ENCODE measurements at regions not wholly inside any gene's neighbourhood (a gene's known extent, or its start where the extent isn't known, plus 50 kb on each side); places are given as distances from the start of the nearest gene placed in this dataset.
A peak's percentile ranks its signal among the peaks of the same experiment; 100 is the strongest.

DNA sequence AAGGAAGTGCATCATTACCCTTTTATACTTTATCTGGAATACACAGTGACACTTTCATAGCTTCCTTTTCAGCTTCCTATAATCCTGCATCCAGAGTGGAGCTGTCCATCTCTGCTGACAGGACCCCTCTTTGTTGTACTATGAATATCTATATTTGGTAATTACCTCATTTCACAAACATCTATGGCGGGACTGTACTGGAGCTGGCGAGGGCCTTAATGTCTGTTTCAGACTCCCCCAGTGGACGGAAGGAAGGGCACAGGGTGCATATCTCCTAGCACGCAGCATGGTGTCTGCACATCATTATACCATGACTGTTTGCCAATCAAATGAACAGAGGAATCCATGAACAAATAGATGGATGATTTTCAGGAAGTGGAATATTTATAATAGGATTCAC is 142.3 kb downstream of the SOX11 start:
- no peak for DNase-seq
- intact Hi-C loops (cut with DNase I), result no loop called here

DNA sequence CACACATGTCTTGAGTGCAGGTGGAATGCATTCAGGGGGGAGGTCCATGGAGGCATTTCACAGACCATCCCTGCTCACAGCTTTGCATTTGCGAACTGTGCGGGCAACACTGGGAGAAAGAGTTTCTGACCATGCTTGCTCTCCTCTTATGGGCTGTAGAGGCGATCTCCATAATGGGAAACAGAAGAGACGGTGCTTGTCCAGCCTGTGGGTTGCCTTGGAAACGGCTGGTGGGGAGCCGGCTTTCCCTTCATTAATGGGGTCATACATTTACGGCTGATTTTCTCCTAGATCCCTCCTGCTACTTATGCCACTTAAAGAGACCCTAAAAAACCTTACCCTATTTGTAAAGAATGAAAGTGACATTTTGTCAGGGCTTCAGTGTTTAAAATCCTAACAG is 147.4 kb downstream of the SOX11 start:
- DNase-seq, result peak in 1 of 42 donors; percentile 1
- intact Hi-C loops (cut with DNase I), result no loop called here

DNA sequence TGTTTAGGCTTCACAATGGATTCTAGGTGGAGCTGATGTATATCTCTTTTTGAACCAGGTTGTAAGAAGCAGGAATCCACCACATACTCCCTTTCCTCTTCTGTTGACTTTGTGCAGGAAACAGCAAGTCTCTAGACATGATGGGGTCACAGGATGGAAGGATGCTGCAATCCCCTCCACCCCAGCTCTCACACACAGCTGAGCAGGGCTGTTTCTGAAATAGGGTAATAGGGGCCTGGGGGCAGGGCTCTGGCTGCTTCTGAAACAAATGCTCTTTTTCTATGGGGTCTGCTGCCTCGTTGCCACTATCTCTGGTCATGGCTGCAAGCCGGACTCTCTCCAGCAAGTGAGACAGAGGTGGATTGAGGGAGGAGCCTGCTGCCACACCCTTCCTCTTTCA is 148.9 kb downstream of the SOX11 start:
- intact Hi-C loops (cut with DNase I), result no loop called here
- DNase-seq, result no peak

DNA sequence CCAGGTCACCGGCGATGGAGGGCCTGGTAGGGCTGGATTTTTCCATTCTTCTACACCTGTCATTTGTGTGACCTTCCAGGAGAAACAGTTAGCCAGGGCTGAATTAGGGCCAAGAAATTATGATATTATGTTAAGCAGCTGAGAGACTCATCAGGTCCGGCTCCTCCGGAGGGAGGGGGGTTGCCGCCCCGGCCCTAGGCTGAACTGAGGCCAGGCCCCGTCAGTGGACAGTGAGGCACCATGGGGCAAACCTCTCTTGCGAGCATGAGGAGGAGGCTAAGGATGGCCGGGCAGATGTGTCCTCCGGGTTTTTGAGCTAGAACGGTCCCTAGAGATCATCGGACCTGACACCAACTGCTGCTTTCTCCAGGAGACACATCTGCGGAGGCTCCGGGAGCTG is 150.1 kb downstream of the SOX11 start:
- intact Hi-C loops (cut with DNase I), result no loop called here
- no peak for DNase-seq

DNA sequence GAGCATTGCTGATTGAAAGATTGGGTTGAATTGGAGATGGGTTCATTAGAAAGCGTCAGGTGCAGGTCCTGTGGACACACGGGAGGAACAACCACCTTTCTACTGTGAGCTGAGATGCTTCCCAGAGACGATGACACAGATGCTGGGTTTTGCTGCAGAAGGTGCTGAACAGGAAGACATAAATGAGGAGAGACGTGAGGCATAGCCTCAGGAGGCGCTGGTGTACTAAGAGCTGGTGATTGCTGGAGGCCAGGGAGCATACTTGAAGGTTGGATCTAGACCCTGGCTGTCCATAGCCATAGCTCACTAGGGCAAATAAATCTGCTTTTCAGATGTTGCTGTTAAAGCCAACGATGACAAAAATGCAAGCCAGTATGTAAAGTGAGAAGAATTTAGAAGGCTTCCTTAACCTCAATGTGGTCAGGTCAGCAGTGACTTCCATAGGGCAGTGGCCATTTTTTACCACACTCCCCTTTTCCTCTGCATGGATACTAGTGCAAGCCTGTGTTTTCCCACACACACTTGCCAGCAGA is 153.7 kb downstream of the SOX11 start:
- DNase-seq, result no peak
- intact Hi-C loops (cut with DNase I), result no loop called here

DNA sequence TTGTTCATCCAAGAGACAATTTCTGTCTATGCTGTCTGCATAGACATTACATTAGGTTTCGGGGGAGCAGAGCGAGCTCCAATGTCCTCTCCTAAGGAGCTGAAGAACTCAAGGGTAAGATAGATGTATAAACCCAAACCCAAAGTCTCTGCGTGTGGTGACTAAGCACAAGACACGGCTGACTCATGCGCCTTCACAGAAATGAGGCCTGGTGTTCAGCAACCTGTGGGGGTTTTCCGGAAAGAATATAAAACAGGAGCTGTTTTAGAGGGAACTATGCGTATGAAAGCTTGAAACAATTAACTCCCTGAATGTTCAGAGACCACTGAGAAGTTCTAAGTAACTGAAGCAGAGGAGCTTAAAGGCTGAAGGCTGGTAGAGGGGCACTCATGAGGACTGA is 154.7 kb downstream of the SOX11 start:
- no peak for DNase-seq
- intact Hi-C loops (cut with DNase I), result no loop called here

DNA sequence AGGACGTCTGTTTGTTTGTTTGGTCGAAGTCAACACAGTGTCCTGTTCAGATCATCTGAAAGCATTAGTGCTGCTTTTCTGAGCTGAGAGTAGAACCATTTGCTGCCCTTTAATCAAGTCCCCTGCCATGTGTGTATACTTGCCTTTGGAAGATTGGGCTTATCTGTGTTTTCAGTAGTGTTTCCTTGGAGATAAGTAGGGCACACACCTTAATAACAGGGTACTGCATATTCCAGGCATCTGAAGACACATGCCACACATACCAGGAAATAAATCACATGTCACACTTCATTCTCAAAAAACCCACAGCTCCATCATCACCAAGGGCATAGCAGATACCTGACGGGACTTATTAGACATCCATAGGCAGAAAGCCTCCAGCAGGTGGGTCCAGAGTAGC is 157.4 kb downstream of the SOX11 start:
- no peak for DNase-seq
- intact Hi-C loops (cut with DNase I), result no loop called here

DNA sequence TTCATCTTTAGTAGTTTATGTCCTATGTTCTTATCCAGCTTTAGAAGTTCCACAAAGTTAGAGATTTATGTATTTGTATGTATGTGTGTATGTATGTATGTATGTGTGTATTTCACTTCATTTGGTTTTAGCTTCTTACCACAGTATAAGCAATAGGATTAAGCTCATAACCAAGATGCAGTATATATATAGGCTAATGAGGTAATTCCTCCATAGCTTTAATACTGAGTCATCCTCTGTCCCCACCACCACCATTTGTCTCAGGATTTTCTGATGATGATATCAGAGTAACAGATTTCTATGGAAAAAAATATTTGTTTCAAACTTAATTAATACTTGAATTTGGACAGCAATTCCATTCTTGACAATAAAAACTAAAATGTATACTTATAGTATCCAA is 159.2 kb downstream of the SOX11 start:
- intact Hi-C loops (cut with DNase I), result no loop called here
- no peak for DNase-seq

DNA sequence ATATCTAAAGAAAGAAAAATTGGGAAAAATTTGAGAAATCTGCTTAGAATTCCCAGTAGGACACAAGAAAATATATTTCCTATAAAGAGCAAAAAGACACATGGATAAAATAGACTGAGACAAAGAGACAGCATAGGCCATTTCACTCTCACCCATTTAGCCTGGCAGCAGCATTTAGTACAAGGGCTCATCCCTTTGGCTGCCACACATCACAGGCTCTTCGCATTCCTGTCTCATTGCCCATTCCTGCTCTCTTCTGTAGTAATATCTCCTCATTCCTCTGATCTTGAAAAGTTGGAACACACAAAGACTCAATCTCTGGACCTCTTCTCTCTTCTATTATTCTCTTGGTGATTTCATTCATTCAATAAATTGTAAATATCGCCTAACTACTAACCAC is 162.6 kb downstream of the SOX11 start:
- DNase-seq, result no peak
- intact Hi-C loops (cut with DNase I), result no loop called here

DNA sequence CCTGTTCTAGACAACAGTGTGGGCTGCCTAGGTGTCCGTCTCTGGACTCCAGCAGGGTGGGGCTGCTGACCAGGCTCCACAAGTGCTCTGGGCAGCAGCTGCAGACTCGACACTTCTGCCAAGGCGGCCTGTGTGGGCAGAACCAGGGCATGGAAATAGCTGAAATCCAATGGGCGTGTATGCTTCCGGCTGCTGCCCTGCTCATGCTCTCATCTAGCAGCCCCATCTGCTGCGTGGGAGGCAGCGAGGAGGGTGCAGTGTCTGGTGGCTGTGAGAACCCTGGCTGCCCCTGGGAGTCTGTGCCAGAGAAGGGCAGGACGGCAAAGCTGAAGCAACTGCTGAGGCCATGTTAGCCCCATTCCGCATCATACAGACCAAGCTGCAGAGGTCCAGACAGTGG is 174.9 kb downstream of the SOX11 start:
- intact Hi-C loops (cut with DNase I), result no loop called here
- DNase-seq, result no peak

DNA sequence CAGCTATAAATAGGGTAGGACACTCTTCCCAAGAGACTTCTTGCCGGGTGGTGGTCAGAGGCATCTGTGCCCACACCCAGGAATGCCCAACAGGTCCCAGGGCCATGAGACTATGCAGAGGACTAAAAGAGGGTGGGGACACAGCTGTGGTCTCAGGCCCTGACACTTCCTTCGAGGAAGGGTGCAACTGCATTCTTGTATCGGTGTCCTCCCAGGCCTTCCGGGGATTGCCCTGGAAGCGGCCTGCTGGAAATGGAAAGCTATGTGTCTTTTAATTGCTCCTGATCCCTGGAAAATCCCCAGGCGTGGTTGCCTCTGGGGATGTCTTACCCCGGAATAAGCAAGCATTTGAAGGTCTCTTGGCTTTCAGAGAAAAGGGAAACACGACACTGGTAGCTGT is 176.7 kb downstream of the SOX11 start:
- no peak for DNase-seq
- intact Hi-C loops (cut with DNase I), result no loop called here

DNA sequence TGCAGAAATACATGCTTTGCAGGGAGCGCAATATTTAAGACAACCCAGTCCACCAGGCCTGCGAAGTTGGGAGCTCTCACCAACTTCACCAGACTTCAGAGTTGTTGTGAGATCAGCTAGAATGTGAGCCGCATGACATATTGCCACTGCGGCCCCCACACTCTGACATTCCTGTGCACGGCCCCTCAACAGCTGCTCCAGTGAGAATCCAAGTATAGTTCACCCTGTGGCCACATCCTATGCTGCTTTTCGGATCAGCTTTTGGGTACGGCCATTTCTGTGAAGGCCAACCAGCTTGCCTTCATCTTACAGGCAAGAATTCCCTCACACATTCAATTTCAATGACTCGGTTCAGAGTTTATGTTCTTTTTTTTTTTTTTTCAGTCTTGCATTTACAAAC is 177.8 kb downstream of the SOX11 start:
- intact Hi-C loops (cut with DNase I), result no loop called here
- no peak for DNase-seq

DNA sequence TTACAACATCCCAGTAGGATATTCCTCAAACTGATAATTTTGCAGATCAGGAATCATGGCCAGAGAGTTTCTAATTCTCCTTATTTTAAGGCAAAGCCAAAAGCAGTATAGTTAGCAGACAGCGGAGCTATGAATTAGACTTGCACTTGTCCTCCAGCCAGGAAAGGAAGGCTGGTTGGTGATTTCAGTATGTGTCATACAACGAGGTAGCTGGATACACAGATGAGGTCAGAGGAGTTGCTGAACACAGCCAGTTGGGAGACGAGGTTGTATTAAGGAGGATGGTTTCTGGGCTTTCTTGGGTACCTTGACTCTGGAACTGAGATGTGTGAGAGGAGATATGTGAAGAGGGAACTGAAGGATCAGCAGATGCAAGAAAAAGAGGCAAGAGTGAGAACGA is 185.2 kb downstream of the SOX11 start:
- intact Hi-C loops (cut with DNase I), result no loop called here
- no peak for DNase-seq

DNA sequence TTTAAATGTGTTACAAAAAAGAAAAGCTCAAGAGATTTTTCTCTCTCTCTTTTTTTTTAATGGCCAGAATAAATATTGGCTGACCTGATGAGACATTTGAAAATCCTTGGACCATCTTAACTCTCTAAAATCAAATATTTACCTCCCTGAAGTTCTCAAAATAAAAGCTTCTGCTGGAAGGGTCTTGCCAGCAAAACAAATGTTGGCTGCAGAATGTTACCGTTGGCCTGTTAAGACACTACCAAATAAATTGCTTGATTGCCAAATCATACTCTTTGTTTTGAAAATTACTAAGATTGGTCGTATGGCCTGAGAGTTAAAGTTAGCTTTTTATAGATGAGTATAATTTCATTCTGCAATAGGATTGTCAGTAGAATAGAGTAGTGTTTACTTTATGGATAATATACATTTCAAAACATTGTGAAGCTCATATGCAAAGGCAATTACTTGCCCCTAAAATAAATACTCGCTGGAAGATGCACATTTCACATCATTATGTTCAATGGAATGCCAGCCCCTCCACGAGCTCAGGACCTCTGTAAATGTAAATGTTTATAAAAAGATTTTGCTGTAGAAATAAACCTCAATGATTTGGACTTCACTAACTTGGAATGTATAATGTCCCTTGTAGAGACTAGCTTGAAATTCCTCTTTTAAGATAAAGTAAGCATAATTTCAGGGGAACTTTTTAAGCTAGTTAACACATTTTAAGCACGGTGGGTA is 193.4 kb downstream of the SOX11 start:
- intact Hi-C loops (cut with DNase I), result no loop called here

DNA sequence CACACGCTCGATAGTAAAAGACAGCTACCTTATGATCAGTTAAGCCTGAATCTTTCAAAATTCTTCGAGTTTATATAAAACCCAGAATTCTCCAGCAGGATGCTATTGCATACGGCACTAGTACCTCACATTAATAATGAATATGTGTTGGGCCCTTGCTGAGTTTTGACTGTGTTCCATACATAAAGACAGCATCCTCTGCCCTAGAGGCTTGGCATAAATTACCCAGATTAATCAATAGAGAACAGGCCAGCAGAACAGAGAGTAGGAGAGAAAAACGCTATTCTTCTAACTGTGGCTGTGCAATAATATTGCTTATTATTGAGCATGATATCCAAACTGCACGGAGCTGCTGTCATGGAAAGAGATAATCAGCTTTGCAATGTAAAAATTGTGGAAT is 194.3 kb downstream of the SOX11 start:
- DNase-seq, result no peak
- intact Hi-C loops (cut with DNase I), result no loop called here

More for the DNA sequence above, 193.4 kb downstream of the SOX11 start:
- DNase-seq, result no peak

DNA sequence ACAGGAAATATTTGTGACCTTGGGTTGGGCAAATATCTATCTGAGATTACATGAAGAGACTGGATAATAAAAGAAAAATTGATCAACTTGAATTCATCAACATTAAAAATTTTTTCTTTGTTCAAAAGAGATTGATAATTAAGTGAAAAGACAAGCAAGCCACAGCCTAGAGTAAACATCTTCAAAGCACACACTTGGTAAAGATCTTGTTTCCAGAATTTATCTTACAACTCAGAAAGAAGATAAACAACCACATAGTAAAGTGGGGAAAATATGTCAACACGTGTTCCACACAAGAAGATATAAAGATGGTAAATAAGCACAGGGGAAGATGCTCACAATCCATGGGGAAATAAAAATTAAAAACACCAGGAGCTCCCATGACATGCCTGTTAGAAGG is 195.9 kb downstream of the SOX11 start:
- intact Hi-C loops (cut with DNase I), result no loop called here
- DNase-seq, result no peak

DNA sequence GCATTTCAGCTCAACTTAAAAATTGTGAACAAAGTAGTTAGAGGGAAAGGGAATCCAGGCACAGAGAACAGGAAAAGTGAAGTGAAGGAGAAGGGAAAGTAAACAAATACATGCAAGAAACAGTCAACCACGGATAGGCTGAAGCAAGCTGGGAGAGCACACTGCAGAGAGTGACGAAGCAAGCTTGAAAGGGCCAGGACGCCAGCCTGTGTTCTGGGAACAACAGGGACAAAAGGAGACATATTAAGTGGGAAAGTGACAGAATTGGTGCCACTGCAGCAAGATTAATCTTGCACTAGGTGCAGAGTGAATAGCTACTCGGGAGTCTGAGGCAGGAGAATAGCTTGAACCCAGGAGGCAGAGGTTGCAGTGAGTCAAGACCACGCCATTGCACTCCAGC is 197.3 kb downstream of the SOX11 start:
- intact Hi-C loops (cut with DNase I), result no loop called here
- DNase-seq, result no peak

DNA sequence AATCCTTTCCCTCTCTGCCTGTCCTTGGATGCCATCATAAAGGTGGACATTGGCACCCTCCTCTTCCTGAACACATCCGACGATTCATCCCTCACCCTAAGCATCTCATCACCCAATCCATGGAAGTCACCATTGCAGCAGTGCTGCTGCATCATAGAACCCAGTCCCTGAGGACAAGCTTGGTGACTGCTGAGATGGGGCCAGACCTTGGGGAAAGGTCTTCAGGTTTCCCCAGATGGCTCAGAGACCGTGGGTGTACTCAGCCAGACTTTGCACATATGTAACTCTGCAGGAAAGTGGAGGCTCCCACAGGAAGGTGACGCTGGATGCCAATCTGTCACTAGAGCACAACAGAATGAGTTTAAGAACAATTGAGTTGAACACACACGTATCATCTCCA is 202.2 kb downstream of the SOX11 start:
- no peak for DNase-seq
- intact Hi-C loops (cut with DNase I), result no loop called here

DNA sequence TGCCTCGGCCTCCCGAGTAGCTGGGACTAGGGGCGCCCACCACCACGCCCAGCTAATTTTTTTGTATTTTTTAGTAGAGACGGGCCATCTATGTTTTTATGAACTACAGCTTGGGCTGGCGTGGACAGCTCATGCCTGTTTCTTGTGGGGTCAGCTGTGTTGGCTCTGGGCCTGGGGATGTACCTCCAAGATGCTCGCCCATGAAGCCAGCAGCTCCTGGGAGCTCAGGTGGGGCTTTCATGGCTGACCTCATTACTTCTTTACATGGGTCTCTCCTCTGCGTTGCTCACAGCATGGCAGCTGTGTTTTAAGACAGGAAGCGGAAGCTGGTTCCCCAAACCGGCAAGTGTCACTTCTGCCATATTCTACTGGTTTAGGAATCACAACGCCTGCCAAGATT is 203.1 kb downstream of the SOX11 start:
- DNase-seq, result no peak
- intact Hi-C loops (cut with DNase I), result no loop called here

DNA sequence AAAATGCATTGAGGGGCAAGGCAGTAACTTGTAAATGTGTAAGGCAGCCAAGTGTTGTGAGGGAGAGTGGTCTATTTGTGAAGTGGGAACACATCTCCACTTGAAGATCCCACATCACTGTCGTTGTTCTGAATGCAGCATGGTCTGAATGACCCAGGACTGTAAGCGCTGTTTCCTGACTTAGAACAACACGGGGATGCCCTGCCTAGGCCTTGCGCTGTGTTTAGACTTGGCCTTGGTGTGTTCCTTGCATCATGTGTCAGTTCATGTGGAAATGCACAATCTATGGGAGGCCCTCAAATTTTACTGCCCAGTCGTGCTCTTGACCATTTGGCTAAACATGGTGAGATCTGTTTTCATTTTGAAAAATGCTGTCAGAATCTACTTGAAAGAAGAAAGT is 205.1 kb downstream of the SOX11 start:
- intact Hi-C loops (cut with DNase I), result no loop called here
- no peak for DNase-seq

DNA sequence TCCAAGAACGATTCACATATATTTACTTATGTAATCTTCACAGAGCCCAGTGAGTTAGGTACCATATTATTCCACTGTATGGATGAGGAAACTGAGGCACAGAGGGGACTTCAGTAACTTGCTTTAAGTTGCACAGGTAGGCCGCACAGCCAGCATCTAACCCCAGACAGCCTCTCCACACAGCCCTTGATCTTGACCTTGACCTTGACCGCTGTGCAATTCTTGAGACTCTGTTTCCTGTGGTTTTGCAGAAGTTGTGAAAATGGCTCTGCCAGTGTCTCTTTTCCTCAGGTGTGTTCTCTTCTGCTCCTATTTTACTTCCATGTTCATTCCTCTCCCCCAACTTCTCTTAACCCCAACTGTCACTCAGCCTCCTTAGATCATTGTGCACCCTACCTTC is 206.5 kb downstream of the SOX11 start:
- no peak for DNase-seq
- intact Hi-C loops (cut with DNase I), result no loop called here

DNA sequence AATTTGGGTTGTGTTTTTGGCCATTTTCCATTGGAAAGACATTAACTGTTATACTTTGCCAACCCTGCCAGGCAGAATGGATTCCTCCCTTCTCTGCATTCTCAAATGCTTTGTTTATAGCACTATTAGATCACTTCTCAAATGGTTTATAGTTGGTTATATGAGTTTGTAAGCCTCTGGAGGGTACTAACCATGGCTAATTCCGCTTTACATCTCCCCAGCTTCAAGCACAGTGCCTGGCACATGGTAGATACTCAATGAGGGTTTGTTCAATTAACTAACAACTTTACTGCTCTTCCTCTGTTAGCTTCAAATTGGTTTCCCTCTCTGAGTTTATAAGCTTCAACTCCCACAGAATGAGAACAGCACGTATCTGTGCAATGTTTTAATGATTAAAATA is 213.5 kb downstream of the SOX11 start:
- intact Hi-C loops (cut with DNase I), result no loop called here
- DNase-seq, result no peak
